ENCODE measurements at regions not wholly inside any gene's neighbourhood (a gene's known extent, or its start where the extent isn't known, plus 50 kb on each side); places are given as distances from the start of the nearest gene placed in this dataset.

DNA sequence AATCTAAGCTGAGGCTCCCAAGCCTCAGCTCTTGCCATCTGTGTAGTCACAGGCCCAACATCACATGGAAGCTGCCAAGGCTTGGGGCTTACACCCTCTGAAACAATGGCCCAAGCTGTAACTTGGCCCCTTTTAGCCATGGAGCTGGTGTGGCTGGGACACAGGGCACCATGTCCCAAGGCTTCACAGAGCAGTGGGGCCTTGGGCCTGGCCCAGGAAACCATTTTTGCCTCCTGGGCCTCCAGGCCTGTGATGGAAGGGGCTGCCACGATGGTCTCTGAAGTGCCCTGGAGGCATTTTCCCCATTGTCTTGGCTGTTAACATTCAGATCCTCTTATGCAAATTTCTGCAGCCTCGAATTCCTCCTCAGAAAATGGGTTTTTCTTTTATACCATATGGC is 952.3 kb upstream of the GOT2 start:
- Histone ChIP-seq H3K27ac (ENCODE audit: low read length) (no peak overlapping the region), H3K9me3 (ENCODE audit: control insufficient read depth, insufficient read depth, low read depth, low read length) (no peaks in the 10 kb centered on the region), H3K4me1 (ENCODE audit: control insufficient read depth, insufficient read depth, low read length) (no peaks in the 10 kb centered on the region), H3K4me3 (ENCODE audit: low read depth in 2 of 2, low read length in 2 of 2) (no peak overlapping the region), H3K36me3 (ENCODE audit: control insufficient read depth, insufficient read depth, low read length) (no peaks in the 10 kb centered on the region), H3K27me3 (ENCODE audit: control insufficient read depth, insufficient read depth, low read length) (no peaks in the 10 kb centered on the region)
- POLR2A ChIA-PET, result no interaction called here
- in situ Hi-C loops (cut with HindIII; ENCODE audit: low pct_unique_long_range_greater_than_20kb, low sequenced_read_pairs), result no loop called here
- DNase-seq (ENCODE audit: low read depth, low spot score), result no peak
- CTCF ChIA-PET, result no interaction called here
- BruUV-seq (replicated peaks), result no TSS peak
- TF ChIP-seq POLR2AphosphoS5 (IDR thresholded peaks at IDR 0.05; ENCODE audit: low read depth, low read length) (no peak), TCF7L2 (IDR thresholded peaks at IDR 0.05; ENCODE audit: low read depth, low read length) (no peak), SIN3A (IDR thresholded peaks at IDR 0.05; ENCODE audit: borderline replicate concordance, insufficient read depth, low read depth, low read length) (no peak)
- TF ChIP-seq, protein P1, sequence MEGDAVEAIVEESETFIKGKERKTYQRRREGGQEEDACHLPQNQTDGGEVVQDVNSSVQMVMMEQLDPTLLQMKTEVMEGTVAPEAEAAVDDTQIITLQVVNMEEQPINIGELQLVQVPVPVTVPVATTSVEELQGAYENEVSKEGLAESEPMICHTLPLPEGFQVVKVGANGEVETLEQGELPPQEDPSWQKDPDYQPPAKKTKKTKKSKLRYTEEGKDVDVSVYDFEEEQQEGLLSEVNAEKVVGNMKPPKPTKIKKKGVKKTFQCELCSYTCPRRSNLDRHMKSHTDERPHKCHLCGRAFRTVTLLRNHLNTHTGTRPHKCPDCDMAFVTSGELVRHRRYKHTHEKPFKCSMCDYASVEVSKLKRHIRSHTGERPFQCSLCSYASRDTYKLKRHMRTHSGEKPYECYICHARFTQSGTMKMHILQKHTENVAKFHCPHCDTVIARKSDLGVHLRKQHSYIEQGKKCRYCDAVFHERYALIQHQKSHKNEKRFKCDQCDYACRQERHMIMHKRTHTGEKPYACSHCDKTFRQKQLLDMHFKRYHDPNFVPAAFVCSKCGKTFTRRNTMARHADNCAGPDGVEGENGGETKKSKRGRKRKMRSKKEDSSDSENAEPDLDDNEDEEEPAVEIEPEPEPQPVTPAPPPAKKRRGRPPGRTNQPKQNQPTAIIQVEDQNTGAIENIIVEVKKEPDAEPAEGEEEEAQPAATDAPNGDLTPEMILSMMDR (IDR thresholded peaks at IDR 0.05), result no peak
- TF ChIP-seq, protein P2, sequence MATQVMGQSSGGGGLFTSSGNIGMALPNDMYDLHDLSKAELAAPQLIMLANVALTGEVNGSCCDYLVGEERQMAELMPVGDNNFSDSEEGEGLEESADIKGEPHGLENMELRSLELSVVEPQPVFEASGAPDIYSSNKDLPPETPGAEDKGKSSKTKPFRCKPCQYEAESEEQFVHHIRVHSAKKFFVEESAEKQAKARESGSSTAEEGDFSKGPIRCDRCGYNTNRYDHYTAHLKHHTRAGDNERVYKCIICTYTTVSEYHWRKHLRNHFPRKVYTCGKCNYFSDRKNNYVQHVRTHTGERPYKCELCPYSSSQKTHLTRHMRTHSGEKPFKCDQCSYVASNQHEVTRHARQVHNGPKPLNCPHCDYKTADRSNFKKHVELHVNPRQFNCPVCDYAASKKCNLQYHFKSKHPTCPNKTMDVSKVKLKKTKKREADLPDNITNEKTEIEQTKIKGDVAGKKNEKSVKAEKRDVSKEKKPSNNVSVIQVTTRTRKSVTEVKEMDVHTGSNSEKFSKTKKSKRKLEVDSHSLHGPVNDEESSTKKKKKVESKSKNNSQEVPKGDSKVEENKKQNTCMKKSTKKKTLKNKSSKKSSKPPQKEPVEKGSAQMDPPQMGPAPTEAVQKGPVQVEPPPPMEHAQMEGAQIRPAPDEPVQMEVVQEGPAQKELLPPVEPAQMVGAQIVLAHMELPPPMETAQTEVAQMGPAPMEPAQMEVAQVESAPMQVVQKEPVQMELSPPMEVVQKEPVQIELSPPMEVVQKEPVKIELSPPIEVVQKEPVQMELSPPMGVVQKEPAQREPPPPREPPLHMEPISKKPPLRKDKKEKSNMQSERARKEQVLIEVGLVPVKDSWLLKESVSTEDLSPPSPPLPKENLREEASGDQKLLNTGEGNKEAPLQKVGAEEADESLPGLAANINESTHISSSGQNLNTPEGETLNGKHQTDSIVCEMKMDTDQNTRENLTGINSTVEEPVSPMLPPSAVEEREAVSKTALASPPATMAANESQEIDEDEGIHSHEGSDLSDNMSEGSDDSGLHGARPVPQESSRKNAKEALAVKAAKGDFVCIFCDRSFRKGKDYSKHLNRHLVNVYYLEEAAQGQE (IDR thresholded peaks at IDR 0.05; ENCODE audit: insufficient read depth in 1 of 2, low read depth in 2 of 2, low read length in 1 of 2), result no peak
- intact Hi-C loops (cut with micrococcal nuclease; ENCODE audit: unreplicated experiment), result no loop called here
- no peak for ATAC-seq

DNA sequence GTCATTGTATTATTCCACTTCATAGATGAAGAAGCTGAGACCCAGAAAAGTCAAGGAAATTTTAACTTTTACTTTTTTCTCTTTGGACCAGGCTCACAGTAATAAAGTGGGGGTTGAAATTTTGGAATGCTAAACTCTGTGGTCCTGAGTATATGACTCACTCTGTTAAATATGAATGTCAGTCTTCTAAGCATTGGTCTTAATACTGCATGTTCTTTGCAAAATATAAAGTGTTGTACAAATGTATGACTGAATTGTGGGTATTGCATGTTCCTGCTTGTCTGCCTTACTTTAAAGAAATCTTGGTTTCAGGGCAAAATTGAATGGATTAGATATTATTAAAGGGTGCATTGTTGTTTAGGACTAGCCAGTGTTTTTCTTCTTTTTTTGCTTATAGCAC is 950.8 kb upstream of the GOT2 start:
- ChIA-PET CTCF (no interaction called here), POLR2A (no interaction called here)
- BruUV-seq (replicated peaks), result no TSS peak
- TF ChIP-seq SIN3A (IDR thresholded peaks at IDR 0.05; ENCODE audit: borderline replicate concordance, insufficient read depth, low read depth, low read length) (no peak), TCF7L2 (IDR thresholded peaks at IDR 0.05; ENCODE audit: low read depth, low read length) (no peak), POLR2AphosphoS5 (IDR thresholded peaks at IDR 0.05; ENCODE audit: low read depth, low read length) (no peak)
- TF ChIP-seq, protein P2 (IDR thresholded peaks at IDR 0.05; ENCODE audit: insufficient read depth in 1 of 2, low read depth in 2 of 2, low read length in 1 of 2), result no peak
- TF ChIP-seq, protein P1 (IDR thresholded peaks at IDR 0.05), result no peak
- intact Hi-C loops (cut with micrococcal nuclease; ENCODE audit: unreplicated experiment) (no loop called here), in situ Hi-C loops (cut with HindIII; ENCODE audit: low pct_unique_long_range_greater_than_20kb, low sequenced_read_pairs) (no loop called here)
- Histone ChIP-seq H3K4me1 (ENCODE audit: control insufficient read depth, insufficient read depth, low read length) (no peaks in the 10 kb centered on the region), H3K36me3 (ENCODE audit: control insufficient read depth, insufficient read depth, low read length) (no peaks in the 10 kb centered on the region), H3K27me3 (ENCODE audit: control insufficient read depth, insufficient read depth, low read length) (no peaks in the 10 kb centered on the region), H3K27ac (ENCODE audit: low read length) (no peak overlapping the region), H3K9me3 (ENCODE audit: control insufficient read depth, insufficient read depth, low read depth, low read length) (no peaks in the 10 kb centered on the region), H3K4me3 (ENCODE audit: low read depth in 2 of 2, low read length in 2 of 2) (no peak overlapping the region)
- ATAC-seq, result no peak
- no peak for DNase-seq (ENCODE audit: low read depth, low spot score)

Data from Panc1 (cell line).